SK-N-SH (cell line): ENCODE measurements at regions not wholly inside any gene's neighbourhood (a gene's known extent, or its start where the extent isn't known, plus 50 kb on each side); places are given as distances from the start of the nearest gene placed in this dataset.

Source experiments
- CTCF ChIA-PET: fragments of 300-600, 350-600 bp; formaldehyde crosslinking; extraction: SDS; loops from one replicate; lab custom pipeline; 2021; lab: Yijun Ruan, JAX
- POLR2A ChIA-PET: fragments of 350-600 bp; sonication (Branson Sonifier 250); formaldehyde crosslinking; extraction: SDS; loops from one replicate; lab custom pipeline; 2020; ENCODE audit warnings: antibody characterized with exemption, inconsistent platforms; lab: Yijun Ruan, JAX
- DNase-seq: peaks from one replicate; pipeline ENCODE4 v3.0.0; 2012
- H2AFZ ChIP-seq: fragments of 200-600 bp; sonication (generic); 2 replicates; pipeline ENCODE4 v1.8.1; 2016; ENCODE audit warnings: antibody characterized with exemption, mild to moderate bottlenecking, low read depth
- H3F3A ChIP-seq: fragments of 200-600 bp; sonication (generic); replicated peaks from 2 replicates; pipeline ENCODE3; 2016; ENCODE audit warnings: antibody characterized with exemption, mild to moderate bottlenecking; ENCODE audit not compliant: insufficient read depth
- H3K27ac ChIP-seq, 2 experiments: fragments of 200-500 bp in 1 of 2; fragments of 200-600 bp in 1 of 2; sonication (Bioruptor generic) in 1 of 2; sonication (generic), shearing (Covaris generic) in 1 of 2; 2 replicates each; pipeline versions ENCODE4 v1.5.1 to v1.6.1; 2014 to 2016; ENCODE audit warnings: low read depth in 2 of 2, inconsistent platforms in 1 of 2, low read length in 1 of 2, mild to moderate bottlenecking in 1 of 2, mixed read lengths in 1 of 2
- H3K27me3 ChIP-seq: fragments of 200-600 bp; sonication (generic), shearing (Covaris generic); 2 replicates; pipeline ENCODE4 v1.6.1; 2016; ENCODE audit warnings: mixed run types; ENCODE audit not compliant: insufficient read depth
- H3K36me3 ChIP-seq, 2 experiments: fragments of 200-500 bp in 1 of 2; fragments of 200-600 bp in 1 of 2; sonication (Bioruptor generic) in 1 of 2; sonication (generic) in 1 of 2; replicated peaks in 1 of 2; 2 replicates each; pipeline versions ENCODE3 to v1.5.1; 2014 to 2016; ENCODE audit warnings: low read length in 1 of 2, mild to moderate bottlenecking in 1 of 2; ENCODE audit not compliant: insufficient read depth in 2 of 2, control insufficient read depth in 1 of 2
- H3K4me1 ChIP-seq, 2 experiments: fragments of 200-500 bp in 1 of 2; fragments of 200-600 bp in 1 of 2; sonication (Bioruptor generic) in 1 of 2; sonication (generic), shearing (Covaris generic) in 1 of 2; 2 replicates each; pipeline versions ENCODE4 v1.5.1 to v1.6.1; 2014 to 2016; ENCODE audit warnings: low read depth in 1 of 2, low read length in 1 of 2, mixed run types in 1 of 2; ENCODE audit not compliant: insufficient read depth in 2 of 2, control insufficient read depth in 1 of 2
- H3K4me2 ChIP-seq: fragments of 200-600 bp; sonication (generic), shearing (Covaris generic); 2 replicates; pipeline ENCODE4 v1.6.1; 2017; ENCODE audit warnings: mixed run types
- H3K4me3 ChIP-seq, 2 experiments: fragments of 200-500 bp in 1 of 2; fragments of 200-600 bp in 1 of 2; sonication (Bioruptor generic) in 1 of 2; sonication (generic), shearing (Covaris generic) in 1 of 2; 2 replicates each; pipeline versions ENCODE4 v1.5.1 to v1.8.1; 2014 to 2016; ENCODE audit warnings: low read depth in 2 of 2, inconsistent platforms in 1 of 2, low read length in 1 of 2, mild to moderate bottlenecking in 1 of 2, mixed read lengths in 1 of 2, moderate library complexity in 1 of 2
- H3K79me2 ChIP-seq: fragments of 200-600 bp; sonication (generic); 2 replicates; pipeline ENCODE4 v1.8.1; 2017; ENCODE audit warnings: mild to moderate bottlenecking; ENCODE audit not compliant: insufficient read depth
- H3K9ac ChIP-seq: fragments of 200-600 bp; sonication (generic); 2 replicates; pipeline ENCODE4 v1.6.1; 2017; ENCODE audit warnings: mixed run types
- H3K9me2 ChIP-seq: fragments of 200-600 bp; sonication (generic); 2 replicates; pipeline ENCODE4 v1.6.1; 2017; ENCODE audit warnings: mixed run types
- H3K9me3 ChIP-seq: fragments of 200-600 bp; sonication (generic); 2 replicates; pipeline ENCODE4 v1.6.1; 2017; ENCODE audit warnings: mixed run types, mild to moderate bottlenecking, moderate library complexity
- H4K20me1 ChIP-seq: fragments of 200-600 bp; sonication (generic); 2 replicates; pipeline ENCODE4 v1.6.1; 2017; ENCODE audit warnings: mild to moderate bottlenecking, mixed run types; ENCODE audit not compliant: insufficient read depth
- CHD2 ChIP-seq: fragments of 150-350 bp; IDR thresholded peaks from 2 replicates; pipeline ENCODE4 v1.6.1; 2018; ENCODE audit warnings: low read length; ENCODE audit not compliant: partially characterized antibody
- ELF1 ChIP-seq: IDR thresholded peaks from 2 replicates; pipeline ENCODE4 v1.4.0; 2012
- EP300 ChIP-seq, 2 experiments: IDR thresholded peaks; 2 replicates each; pipeline versions ENCODE4 v1.4.0 to v1.6.1; 2012; ENCODE audit warnings: borderline replicate concordance in 1 of 2, low read depth in 1 of 2, low read length in 1 of 2
- EZH2phosphoT487 ChIP-seq: fragments of 200-600 bp; sonication (generic); IDR thresholded peaks from 2 replicates; pipeline ENCODE4 v1.6.1; 2017; ENCODE audit warnings: low read depth, mixed run types, mild to moderate bottlenecking, antibody characterized with exemption, moderate library complexity, borderline replicate concordance
- FOXM1 ChIP-seq: IDR thresholded peaks from 2 replicates; pipeline ENCODE4 v1.4.0; 2012; ENCODE audit warnings: low read depth, mild to moderate bottlenecking
- GABPA ChIP-seq: IDR thresholded peaks from 2 replicates; pipeline ENCODE4 v1.4.0; 2012; ENCODE audit warnings: low read depth, mild to moderate bottlenecking
- GATA2 ChIP-seq: sonication (generic); formaldehyde crosslinking; IDR thresholded peaks from 2 replicates; pipeline ENCODE4 v1.5.0; 2020; ENCODE audit warnings: mild to moderate bottlenecking, missing genetic modification reagents
- JUND ChIP-seq: IDR thresholded peaks from 2 replicates; pipeline ENCODE4 v1.4.0; 2012
- MXI1 ChIP-seq: IDR thresholded peaks from 2 replicates; pipeline ENCODE4 v1.6.1; 2012; ENCODE audit warnings: mild to moderate bottlenecking, low read depth, low read length, improper control_type of control experiment
- NRF1 ChIP-seq: IDR thresholded peaks from 2 replicates; pipeline ENCODE4 v1.6.1; 2012; ENCODE audit warnings: low read depth, mild to moderate bottlenecking, low read length
- POLR2AphosphoS5 ChIP-seq: IDR thresholded peaks from 2 replicates; pipeline ENCODE4 v1.6.1; 2012; ENCODE audit warnings: low read depth, low read length
- RAD21 ChIP-seq: IDR thresholded peaks from 2 replicates; pipeline ENCODE4 v1.6.1; 2012; ENCODE audit warnings: mild to moderate bottlenecking, low read length
- SIN3A ChIP-seq: IDR thresholded peaks from 2 replicates; pipeline ENCODE4 v1.6.1; 2012; ENCODE audit warnings: low read depth, mild to moderate bottlenecking, low read length, moderate library complexity, borderline replicate concordance
- SMC3 ChIP-seq: IDR thresholded peaks from 2 replicates; pipeline ENCODE4 v1.6.1; 2012; ENCODE audit warnings: low read depth, low read length, improper control_type of control experiment
- TAF1 ChIP-seq: IDR thresholded peaks from 2 replicates; pipeline ENCODE4 v1.6.1; 2012; ENCODE audit warnings: low read depth, mild to moderate bottlenecking, low read length, moderate library complexity, borderline replicate concordance
- TCF12 ChIP-seq: IDR thresholded peaks from 2 replicates; pipeline ENCODE4 v1.4.0; 2012
- YY1 ChIP-seq: IDR thresholded peaks from 2 replicates; pipeline ENCODE4 v1.4.0; 2012; ENCODE audit warnings: low read depth, mild to moderate bottlenecking
- WGBS: methylation state at CpG from one replicate; pipeline ENCODE4 v1.1.6; 2017; ENCODE audit warnings: low lambda C conversion rate; 5-methylcytosine and 5-hydroxymethylcytosine counted together
- TF ChIP-seq, protein P1 (sequence below): IDR thresholded peaks from 2 replicates; pipeline ENCODE4 v1.4.0; 2012; ENCODE audit warnings: low read depth, borderline replicate concordance
- TF ChIP-seq, protein P2 (sequence below): IDR thresholded peaks from 2 replicates; pipeline ENCODE4; 2012

- TF ChIP-seq RAD21 (no peak), SMC3 (no peak)
Measured at GRCh38 chr11:134944986-134945385, 532.9 kb upstream of the B3GAT1 start (continued).

- 29% methylated on average over 4 of the region's 5 CpGs for whole genome bisulfite sequencing
- Histone ChIP-seq H3K27ac (no peak overlapping the region), H3K4me2 (no peak overlapping the region), H2AFZ (no peak overlapping the region), H4K20me1 (no peaks in the 10 kb centered on the region), H3K4me3 (no peak overlapping the region), H3F3A (peaks cover 9% of the 10 kb centered on the region), H3K27me3 (no peaks in the 10 kb centered on the region), H3K9ac (no peak overlapping the region), H3K9me2 (no peaks in the 10 kb centered on the region), H3K36me3 (no peaks in the 10 kb centered on the region), H3K79me2 (no peaks in the 10 kb centered on the region), H3K9me3 (no peaks in the 10 kb centered on the region), H3K4me1 (peaks cover 0 to 23% of the 10 kb centered on the region in 2 experiments; a peak in 3 of 4 replicates)
- TF ChIP-seq JUND (no peak), EP300 (IDR thresholded peaks at IDR 0.05; ENCODE audit: borderline replicate concordance in 1 of 2, low read depth in 1 of 2, low read length in 1 of 2) (no peak), SIN3A (no peak), RAD21 (no peak), YY1 (no peak), GABPA (no peak), CHD2 (no peak), NRF1 (no peak), TCF12 (no peak), MXI1 (no peak), ELF1 (no peak), TAF1 (no peak), GATA2 (CRISPR knock-in tag) (no peak), EZH2phosphoT487 (no peak), FOXM1 (no peak), POLR2AphosphoS5 (no peak)
- TF ChIP-seq, protein P1, sequence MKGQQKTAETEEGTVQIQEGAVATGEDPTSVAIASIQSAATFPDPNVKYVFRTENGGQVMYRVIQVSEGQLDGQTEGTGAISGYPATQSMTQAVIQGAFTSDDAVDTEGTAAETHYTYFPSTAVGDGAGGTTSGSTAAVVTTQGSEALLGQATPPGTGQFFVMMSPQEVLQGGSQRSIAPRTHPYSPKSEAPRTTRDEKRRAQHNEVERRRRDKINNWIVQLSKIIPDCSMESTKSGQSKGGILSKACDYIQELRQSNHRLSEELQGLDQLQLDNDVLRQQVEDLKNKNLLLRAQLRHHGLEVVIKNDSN, result no peak
- TF ChIP-seq, protein P2, sequence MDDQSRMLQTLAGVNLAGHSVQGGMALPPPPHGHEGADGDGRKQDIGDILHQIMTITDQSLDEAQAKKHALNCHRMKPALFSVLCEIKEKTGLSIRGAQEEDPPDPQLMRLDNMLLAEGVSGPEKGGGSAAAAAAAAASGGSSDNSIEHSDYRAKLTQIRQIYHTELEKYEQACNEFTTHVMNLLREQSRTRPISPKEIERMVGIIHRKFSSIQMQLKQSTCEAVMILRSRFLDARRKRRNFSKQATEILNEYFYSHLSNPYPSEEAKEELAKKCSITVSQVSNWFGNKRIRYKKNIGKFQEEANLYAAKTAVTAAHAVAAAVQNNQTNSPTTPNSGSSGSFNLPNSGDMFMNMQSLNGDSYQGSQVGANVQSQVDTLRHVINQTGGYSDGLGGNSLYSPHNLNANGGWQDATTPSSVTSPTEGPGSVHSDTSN, result no peak
- DNase-seq, result no peak
- ChIA-PET POLR2A (no interaction called here), CTCF (interaction anchor here (0.6 to 1.2 kb wide), 2 partner anchors 75 to 1780 kb away, joined by 3 to 5 read pairs; no protein-coding TSS in a partner anchor)
Measured at GRCh38 chr11:134944131-134944530, 532.1 kb upstream of the B3GAT1 start.
